Glomerular visceral epithelial cell (primary cell): ENCODE measurements at regions not wholly inside any gene's neighbourhood (a gene's known extent, or its start where the extent isn't known, plus 50 kb on each side); places are given as distances from the start of the nearest gene placed in this dataset.

Experiments
- DNase-seq: peaks from one replicate; pipeline ENCODE4 v3.0.0-alpha.2; 2016; ENCODE audit errors: extremely low spot score

DNA sequence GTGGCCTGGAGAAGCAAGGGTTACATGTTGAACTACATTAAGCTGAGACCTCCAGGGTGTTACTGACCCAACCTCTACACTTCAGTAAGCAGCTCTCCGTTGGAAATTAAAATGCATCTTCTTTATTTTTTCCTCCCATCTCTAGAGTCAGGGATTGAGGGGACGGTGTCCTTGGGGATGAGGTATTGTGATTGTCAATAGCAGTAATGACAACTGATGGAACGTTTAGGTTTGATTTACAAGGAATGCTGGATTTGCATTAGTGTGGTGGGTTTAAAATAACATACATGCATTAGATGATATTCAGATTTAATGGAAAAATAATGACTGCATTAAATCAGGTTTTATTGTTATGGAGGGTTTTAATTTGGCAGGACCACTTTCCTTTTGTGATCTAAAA lies 82.9 kb upstream of the NTRK2 start:
- no peak for DNase-seq

DNA sequence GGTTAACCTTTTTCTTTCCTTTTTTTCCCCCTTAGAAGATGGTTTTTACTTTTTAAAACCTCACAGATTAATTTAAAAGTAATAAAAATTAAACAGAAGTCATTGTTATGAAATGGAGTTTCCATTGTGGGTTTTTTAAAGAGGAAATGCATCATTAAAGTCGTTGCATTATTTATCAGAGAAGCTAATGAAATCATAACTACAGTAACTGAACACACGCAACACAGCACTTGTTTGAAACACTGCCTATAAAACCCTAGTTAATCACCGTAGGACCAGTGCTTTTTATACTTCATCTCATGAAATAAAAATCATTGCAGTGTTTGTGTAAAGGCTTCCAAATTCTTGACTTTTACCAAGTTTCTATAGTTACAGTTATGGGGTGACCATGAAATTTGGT lies 82.4 kb upstream of the NTRK2 start:
- DNase-seq: no peak

DNA sequence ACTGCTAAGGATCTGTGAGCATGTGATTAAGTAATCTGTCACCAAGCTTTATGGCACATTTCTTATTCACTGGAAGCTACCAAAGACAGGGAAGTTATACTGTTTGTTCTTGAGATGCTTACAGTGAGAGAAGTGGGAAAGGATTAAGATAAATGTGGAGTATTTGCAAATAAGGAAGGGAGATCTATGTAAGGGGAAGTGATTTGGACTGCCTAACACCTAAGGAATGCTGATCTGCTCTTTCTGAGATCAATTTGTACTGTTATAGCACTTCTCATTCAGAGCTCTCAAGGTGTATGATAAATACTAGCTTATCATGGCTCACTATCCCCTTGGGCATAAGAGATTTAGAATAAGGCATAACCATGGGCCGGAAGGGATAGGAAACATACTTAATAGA lies 80.0 kb upstream of the NTRK2 start:
- DNase-seq: no peak

DNA sequence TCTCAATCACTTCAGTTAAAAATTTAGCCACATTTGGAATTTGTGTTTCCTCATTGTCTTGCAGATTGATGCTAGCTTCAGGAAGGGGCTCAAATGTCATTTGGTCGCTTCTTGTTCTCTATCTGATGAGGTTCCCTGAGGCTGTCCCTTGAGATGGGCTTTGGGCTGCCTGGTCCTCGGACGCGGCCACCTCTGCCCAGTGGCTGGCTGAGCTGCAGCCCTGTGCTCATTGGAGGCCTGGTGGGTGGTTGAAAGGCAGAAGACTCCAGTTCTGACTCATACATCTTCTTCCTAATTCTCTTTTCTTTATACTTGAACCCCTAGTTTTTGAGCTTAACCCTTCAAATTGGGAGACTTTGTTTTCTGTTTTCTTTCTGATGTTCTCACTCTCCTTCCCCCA lies 78.8 kb upstream of the NTRK2 start:
- DNase-seq: no peak

DNA sequence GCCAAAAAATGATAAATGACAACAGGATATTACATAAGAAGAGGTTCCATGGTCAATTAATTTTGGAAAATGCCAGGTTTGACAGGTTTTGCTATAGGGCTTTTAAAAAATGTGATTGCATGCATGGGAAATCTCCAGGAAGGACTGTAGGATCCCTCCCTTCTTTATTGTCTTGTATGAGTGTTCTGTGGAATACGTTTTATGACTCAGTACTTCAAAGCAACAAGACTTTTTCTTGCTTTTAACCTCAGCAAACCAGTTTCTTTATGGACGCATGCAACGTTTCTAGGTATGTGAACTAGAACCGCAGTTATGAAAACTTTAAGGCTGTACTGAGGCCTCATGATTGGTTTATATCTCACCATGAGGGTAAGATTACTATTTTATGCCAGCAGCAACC lies 76.6 kb upstream of the NTRK2 start:
- no peak for DNase-seq

DNA sequence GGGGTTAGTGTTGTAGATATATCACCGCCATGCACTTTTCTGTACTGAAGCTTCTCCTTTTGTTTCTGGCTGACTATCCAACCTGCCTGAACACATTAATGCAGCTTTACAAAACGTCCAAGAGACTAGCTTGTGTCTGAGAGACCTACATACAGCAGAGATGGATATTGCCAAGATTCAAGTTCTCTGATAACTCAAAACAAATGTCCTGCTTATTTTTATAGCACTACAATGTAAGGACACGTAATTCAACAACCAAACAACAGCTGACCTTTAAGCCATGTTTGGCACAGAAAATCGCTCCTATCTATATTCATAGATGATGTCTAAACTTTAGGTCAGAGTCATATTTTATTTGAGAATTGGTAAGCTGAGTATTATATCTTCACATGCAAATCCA lies 76.2 kb upstream of the NTRK2 start:
- DNase-seq: no peak

DNA sequence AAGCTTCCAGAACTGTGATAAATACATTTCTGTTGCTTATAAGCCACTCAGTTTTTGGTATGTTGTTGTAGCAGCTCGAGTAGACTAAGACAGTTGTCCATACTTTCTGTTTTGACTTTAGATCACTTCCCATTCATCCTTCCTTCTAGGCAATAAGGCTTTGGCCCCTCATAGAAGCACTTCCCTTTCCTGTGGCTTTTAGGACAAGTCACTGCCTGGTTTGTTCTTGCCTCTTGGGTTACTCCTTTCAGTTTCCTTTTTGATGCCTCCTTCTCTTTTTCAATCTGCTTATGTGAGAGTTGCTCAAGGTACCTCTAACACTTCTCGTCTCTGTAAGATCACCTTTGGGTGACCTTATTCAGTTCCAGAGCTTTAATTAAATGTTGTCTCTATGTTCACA lies 72.4 kb upstream of the NTRK2 start:
- DNase-seq: no peak

DNA sequence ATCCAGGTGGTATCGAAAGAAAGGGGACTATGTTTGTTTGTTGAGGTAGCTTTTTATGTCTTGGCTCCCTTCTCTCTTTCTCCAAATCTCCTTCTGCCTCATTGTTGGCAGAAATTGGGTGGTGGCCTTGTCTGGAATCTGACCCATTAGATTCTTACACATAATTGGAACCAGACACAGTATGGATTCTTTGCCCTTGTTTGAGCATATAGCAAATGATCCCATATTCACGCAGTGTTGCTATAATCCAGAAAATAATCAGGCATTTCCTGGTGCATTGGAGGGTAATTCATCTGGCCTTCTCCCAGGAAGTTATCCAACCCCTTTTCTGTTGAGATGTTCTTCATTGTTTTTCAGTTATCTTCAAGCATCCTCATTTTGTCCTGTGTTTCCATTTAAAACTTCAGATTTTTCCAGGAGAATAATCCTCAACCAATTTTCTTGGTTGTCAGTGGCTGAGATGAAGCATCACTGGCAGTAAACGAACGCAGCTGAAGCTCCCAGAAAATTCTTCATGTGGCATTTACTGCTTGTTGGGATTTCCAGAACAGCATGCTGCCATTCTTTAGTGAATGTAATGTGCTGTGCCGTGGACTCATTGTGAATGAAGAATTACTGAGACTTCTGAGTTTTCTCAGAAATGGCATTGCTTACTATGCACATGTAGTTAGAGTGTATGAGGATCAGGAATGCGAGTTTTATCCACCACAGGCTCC lies 70.5 kb upstream of the NTRK2 start:
- DNase-seq: no peak

DNA sequence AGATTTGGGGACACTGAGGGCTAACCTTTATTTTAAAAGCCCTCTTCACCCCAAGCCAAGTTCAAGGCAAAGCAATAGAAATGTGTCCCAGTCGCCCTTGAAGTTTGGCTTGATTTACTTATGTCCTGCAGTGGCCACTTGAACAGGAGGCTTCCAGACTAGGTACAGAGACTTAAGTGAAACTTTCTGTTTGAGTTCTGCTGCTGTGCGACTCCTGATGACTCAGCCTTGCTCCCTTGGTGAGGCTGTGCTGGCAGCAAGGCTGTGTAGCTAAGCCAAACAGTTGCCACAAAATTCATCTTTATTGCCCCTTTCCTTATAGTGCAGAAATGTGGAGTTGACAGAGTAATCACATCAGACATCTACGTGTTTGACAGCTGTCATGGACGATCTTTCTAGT lies 68.8 kb upstream of the NTRK2 start:
- DNase-seq: no peak

DNA sequence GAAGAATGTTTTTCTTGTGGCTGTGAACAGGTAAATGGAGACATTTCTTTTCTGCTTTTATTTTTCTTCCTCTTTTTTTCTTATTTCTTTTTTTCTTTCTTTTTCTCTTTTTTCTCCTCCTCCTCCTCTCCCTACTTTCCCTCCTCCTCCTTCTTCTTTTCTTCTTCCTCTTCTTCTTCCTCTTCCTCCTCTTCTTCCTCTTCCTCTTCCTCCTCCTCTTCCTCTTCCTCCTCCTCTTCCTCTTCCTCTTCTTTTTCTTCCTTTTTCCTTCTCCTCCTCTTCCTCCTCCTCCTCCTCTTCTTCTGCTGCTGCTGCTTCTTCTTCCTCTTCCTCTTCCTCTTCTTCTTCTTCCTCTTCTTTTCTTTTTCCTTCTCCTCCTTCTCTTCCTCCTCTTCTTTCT lies 65.3 kb upstream of the NTRK2 start:
- DNase-seq: no peak

DNA sequence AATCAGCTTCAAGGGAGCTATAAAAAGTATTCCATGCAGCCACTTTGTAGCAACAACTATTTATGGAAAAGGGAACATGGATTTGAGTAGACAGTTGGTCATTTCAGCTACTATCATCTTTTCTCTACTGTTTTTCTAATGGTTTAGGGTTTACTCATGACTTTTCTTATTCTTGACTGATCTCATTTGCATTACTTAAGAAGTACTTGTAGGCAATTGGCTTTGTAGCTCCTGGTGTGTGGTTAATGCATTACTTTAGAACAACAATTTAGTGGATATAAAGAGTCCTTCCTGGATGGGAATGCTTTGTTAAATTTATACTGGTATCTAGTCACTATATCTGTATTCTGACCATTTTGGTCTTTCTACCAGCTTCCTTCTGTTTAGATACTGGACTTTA lies 59.8 kb upstream of the NTRK2 start:
- no peak for DNase-seq

DNA sequence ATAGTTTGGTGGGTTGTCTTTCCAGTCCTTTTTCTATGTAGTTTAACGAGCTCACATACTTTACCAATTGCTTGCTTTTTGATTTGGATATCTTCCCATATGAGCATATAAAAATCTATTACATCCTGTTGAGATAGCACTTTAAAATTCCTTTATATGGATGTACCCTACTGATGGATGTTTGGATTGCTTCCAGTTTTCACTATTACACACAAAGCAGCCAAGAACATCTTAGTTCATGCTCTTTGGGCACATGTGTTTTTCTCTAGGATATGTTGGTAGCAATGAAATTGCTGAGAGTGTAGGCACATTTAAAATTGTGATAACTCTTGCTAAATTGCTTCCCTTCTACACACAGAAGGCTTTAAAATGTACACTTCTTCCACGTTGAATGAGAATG lies 56.1 kb upstream of the NTRK2 start:
- no peak for DNase-seq

DNA sequence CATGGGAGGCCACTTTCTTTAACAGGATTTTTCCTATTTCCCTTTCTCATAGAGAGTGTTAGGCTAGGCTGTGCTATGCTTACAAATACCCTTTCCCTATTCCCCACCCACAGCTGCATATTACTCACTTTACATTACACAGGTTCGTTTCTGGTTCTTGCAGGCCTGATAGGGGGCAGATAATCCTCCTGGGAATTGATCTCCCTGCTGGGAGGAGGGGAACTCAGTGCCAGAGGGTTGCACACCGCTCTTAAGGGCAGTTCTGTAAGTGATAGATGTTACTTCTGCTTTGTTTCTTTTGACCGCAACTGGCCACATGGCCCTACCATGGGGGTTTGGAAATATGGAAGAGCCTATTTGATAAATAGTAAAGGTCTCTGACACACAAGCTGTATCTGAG lies 54.0 kb upstream of the NTRK2 start:
- DNase-seq: no peak

DNA sequence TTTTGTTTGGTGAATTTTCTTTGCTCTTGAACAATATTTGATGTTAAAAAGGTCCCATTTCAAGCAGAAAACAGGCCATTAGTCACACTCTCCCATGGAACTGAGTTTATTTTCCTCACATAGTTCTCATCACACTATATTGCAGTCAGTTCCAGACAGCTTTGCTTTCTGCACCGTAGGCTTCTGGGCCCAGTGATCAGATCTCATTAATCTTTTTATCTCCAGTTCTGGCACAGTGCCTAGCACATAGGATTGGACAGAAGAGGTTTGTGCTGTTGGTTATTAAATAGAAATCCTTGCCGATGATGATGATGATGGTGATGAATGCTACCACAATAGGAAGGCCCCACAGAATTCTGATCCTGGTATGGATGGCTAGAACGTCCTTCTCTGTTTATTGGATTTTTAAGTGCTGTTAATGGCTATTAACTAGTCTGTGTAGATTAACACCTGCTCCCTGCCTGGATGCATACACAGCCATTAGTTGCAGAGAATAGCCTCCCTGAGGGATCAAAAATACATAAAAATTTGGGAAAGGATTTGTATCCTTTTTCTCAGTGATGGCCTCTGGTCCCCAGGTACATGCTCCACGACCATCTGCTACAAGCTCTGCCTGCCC lies 52.0 kb upstream of the NTRK2 start:
- no peak for DNase-seq
